Activated B cell treated with CpG ODN at 0.5 μM for 24 hours (primary cell): ENCODE measurements at regions not wholly inside any gene's neighbourhood (a gene's known extent, or its start where the extent isn't known, plus 50 kb on each side); places are given as distances from the start of the nearest gene placed in this dataset.

Experiments used
- ATAC-seq: fragments of 200-7000 bp; cut with Tn5 transposase; one replicate; pipeline ENCODE4 v1.10.0; 2021; ENCODE audit warnings: low read depth, mild to moderate bottlenecking, moderate library complexity
- CTCF ChIA-PET: fragments of 350-600 bp; sonication (Branson Sonifier 250); formaldehyde crosslinking; loops from one replicate; lab custom pipeline; 2021; ENCODE audit warnings: antibody characterized with exemption; lab: Charles Lee
- POLR2A ChIA-PET: fragments of 350-600 bp; sonication (Branson Sonifier 250); formaldehyde crosslinking; loops from one replicate; lab custom pipeline; 2021; ENCODE audit warnings: antibody characterized with exemption; lab: Charles Lee
- DNase-seq: peaks from one replicate; pipeline ENCODE4 v3.0.0; 2022
- H3K27ac Mint-ChIP-seq: one replicate; pipeline ENCODE4 v1.8.0; 2020; ENCODE audit warnings: mixed read lengths
- H3K27me3 Mint-ChIP-seq: one replicate; pipeline ENCODE4 v1.8.0; 2021; ENCODE audit warnings: mixed read lengths
- H3K36me3 Mint-ChIP-seq: one replicate; pipeline ENCODE4 v1.8.0; 2021; ENCODE audit warnings: low read depth, mixed read lengths
- H3K4me1 Mint-ChIP-seq: one replicate; pipeline ENCODE4 v1.8.0; 2021; ENCODE audit warnings: mixed read lengths
- H3K4me3 Mint-ChIP-seq: one replicate; pipeline ENCODE4 v1.8.0; 2020; ENCODE audit warnings: mild to moderate bottlenecking, mixed read lengths
- H3K9me3 Mint-ChIP-seq: one replicate; pipeline ENCODE4 v1.8.0; 2020; ENCODE audit warnings: mixed read lengths
- intact Hi-C: fragments of 100-400 bp; cut with micrococcal nuclease; formaldehyde crosslinking; loops from one replicate; pipeline ENCODE4 v1.15.1; 2024
- TF ChIP-seq, protein P1 (sequence below): fragments of 200-600 bp; IDR thresholded peaks from one replicate; pipeline ENCODE4 v1.8.0; 2022; ENCODE audit warnings: antibody characterized with exemption, mild to moderate bottlenecking

DNA sequence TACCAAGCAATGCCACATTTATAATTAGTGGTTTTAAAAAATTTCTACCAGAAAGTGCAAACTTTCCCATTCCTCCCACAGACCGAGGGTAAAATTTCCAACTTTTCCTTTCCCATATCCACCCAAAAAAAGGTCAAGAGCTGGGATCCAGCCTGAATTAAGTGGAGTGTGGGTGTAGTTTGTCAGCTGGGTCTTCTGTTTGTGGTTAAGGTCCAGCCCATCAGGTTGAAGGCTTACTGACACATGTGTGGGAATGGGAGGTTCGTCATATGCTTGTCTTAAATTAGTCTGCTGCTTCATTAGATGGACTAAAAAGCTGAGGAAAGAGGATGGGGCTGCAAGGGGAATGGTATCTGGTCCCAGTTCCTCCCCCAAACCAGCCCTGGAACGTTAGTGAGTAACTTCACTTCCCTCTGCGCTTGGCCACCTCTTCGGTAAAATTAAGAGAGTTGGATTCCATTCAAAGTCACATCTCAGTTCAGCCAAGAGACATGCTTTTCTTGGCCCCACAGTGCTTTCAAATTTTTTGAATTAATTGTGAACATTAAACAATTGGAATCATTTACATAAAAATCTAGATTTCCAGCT, 59.0 kb upstream of the PLCL2 start:
- TF ChIP-seq, protein P1, sequence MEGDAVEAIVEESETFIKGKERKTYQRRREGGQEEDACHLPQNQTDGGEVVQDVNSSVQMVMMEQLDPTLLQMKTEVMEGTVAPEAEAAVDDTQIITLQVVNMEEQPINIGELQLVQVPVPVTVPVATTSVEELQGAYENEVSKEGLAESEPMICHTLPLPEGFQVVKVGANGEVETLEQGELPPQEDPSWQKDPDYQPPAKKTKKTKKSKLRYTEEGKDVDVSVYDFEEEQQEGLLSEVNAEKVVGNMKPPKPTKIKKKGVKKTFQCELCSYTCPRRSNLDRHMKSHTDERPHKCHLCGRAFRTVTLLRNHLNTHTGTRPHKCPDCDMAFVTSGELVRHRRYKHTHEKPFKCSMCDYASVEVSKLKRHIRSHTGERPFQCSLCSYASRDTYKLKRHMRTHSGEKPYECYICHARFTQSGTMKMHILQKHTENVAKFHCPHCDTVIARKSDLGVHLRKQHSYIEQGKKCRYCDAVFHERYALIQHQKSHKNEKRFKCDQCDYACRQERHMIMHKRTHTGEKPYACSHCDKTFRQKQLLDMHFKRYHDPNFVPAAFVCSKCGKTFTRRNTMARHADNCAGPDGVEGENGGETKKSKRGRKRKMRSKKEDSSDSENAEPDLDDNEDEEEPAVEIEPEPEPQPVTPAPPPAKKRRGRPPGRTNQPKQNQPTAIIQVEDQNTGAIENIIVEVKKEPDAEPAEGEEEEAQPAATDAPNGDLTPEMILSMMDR = no peak
- Mint-ChIP-seq H3K36me3 (no peaks in the 10 kb centered on the region), H3K4me1 (peaks cover 19% of the 10 kb centered on the region), H3K27me3 (no peaks in the 10 kb centered on the region), H3K4me3 (no peak overlapping the region), H3K27ac (no peak overlapping the region), H3K9me3 (no peaks in the 10 kb centered on the region)
- ATAC-seq (no peak), DNase-seq (no peak)
- ChIA-PET CTCF (no interaction called here), POLR2A (no interaction called here)
- intact Hi-C loops = loop anchor here (5.0 kb wide), 1 partner anchor 587 kb away; no protein-coding TSS in a partner anchor

DNA sequence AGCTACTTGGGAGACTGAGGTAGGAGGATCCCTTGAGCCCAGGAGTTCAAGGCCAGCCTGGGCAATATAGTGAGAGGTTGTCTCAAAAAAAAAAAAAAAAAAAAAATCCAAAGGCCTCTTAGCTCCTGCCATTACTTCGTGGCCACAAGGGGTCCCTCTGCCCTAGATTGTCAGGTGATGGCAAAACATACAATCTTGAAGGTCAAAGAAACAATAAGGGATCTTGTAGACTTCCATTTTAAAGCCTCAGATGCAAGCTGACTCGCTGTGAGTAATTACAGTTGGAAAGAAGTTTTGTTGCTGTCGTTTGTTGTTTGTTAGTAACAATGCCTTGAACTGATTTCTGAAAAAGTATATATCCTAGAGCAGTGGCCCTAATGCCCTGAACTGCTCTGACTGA, 55.9 kb upstream of the PLCL2 start:
- Mint-ChIP-seq H3K4me1 (peaks cover 11% of the 10 kb centered on the region), H3K27ac (no peak overlapping the region), H3K4me3 (no peak overlapping the region), H3K36me3 (no peaks in the 10 kb centered on the region), H3K27me3 (no peaks in the 10 kb centered on the region), H3K9me3 (no peaks in the 10 kb centered on the region)
- ChIA-PET POLR2A (interaction anchor here (0.6 to 1.7 kb wide), 3 partner anchors 15 to 316 kb away, joined by 4 to 8 read pairs (median 6); partner anchors contain the start of gene PLCL2), CTCF (interaction anchor here (0.6 to 2.5 kb wide), 20 partner anchors 10 to 522 kb away, joined by 3 to 18 read pairs (median 3); partner anchors contain the start of gene PLCL2)
- intact Hi-C loops = loop anchor here (1.0 to 5.0 kb wide), 6 partner anchors 14 to 583 kb away; partner anchors contain the start of gene PLCL2
- ATAC-seq (peak; percentile 60), DNase-seq (no peak)
- TF ChIP-seq, protein P1 = no peak

DNA sequence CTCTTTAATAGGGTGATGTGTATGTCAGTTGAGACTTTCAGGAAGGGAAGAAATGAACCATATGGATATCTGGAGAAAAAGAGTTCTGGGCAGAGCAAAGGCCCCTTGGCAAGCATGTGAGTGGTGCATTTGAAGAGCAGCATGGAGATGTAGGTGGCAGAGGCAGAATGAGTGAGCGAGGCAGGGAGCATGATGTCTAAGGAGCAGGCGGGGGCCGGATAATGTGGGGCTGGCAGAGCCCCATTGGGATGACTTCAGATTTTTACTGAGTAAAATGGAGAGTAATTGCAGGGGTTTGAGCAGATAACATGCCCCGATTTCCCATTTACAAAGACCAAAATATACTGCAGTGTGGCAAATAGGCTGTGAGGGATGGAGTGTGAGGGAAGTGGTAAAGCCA, 52.9 kb upstream of the PLCL2 start:
- DNase-seq = no peak
- Mint-ChIP-seq H3K36me3 (no peaks in the 10 kb centered on the region), H3K27ac (no peak overlapping the region), H3K27me3 (no peaks in the 10 kb centered on the region), H3K4me3 (no peak overlapping the region), H3K9me3 (no peaks in the 10 kb centered on the region), H3K4me1 (no peaks in the 10 kb centered on the region)
- ChIA-PET POLR2A (no interaction called here), CTCF (interaction anchor here (1.6 kb wide), 1 partner anchor 10 kb away, joined by 4 read pairs; no protein-coding TSS in a partner anchor)
- ATAC-seq = no peak
- TF ChIP-seq, protein P1 = no peak
- intact Hi-C loops = no loop called here

DNA sequence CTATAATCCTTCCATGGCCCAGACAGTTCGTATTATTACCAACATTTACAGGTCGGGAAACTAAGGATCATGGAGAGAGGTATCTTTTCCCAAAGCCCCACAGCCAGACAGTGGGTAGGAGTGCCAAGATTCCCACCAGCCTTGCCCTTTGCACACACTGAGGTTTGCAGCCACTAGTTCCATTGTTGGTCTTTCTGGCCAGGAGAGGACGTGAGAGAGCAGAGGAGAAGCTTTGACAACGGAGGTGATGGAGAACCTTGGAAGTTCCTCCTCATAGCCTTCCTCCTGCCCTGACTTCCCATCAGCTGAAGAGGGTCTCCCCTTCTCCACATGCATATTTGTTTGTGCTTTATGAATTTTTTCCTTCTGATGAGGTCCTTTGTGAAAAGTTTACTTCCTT, 50.5 kb upstream of the PLCL2 start:
- CTCF ChIA-PET = no interaction called here

DNA sequence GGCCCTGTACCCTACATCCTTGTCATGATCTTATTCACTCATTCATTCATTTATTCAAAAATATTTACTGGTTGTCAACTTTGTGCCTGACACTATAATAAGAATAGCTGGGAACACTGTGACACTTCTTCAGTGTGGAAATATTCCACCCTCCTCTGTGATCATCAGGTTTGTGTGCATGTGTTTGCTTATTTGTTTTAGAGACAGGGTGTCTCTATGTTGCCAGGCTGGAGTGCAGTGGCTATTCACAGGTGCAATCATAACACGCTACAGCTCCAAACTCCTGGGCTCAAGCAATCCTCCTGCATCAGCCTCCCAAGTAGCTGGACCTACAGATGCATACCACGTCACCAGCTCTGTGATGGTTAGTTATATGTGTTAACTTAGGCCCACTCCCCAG, 50.0 kb upstream of the PLCL2 start:
- ATAC-seq (no peak), DNase-seq (no peak)
- Mint-ChIP-seq H3K4me3 (no peak overlapping the region), H3K27me3 (no peaks in the 10 kb centered on the region), H3K4me1 (peaks cover 19% of the 10 kb centered on the region), H3K9me3 (no peaks in the 10 kb centered on the region), H3K27ac (no peak overlapping the region), H3K36me3 (no peaks in the 10 kb centered on the region)
- ChIA-PET CTCF (no interaction called here), POLR2A (no interaction called here)
- intact Hi-C loops = no loop called here
- TF ChIP-seq, protein P1 = no peak

More for the DNA sequence above, 50.5 kb upstream of the PLCL2 start:
- POLR2A ChIA-PET = interaction anchor here (0.6 kb wide), 1 partner anchor 9 kb away, joined by 3 read pairs; no protein-coding TSS in a partner anchor
- TF ChIP-seq, protein P1 = no peak
- Mint-ChIP-seq H3K27me3 (no peaks in the 10 kb centered on the region), H3K9me3 (no peaks in the 10 kb centered on the region), H3K4me1 (peaks cover 15% of the 10 kb centered on the region), H3K36me3 (no peaks in the 10 kb centered on the region), H3K27ac (no peak overlapping the region), H3K4me3 (no peak overlapping the region)
- ATAC-seq (no peak), DNase-seq (no peak)
- intact Hi-C loops = no loop called here
